Midbrain (tissue), 1 donor: ENCODE measurements at regions not wholly inside any gene's neighbourhood (a gene's known extent, or its start where the extent isn't known, plus 50 kb on each side); places are given as distances from the start of the nearest gene placed in this dataset.
A peak's percentile ranks its signal among the peaks of the same experiment; 100 is the strongest.

ENCODE experiments used
- DNase-seq: peaks from one replicate; lab custom pipeline; 2025; lab: John Stamatoyannopoulos, UW

GRCh38 chr2:217625557-217626169 lies 377.1 kb downstream of the TNS1 start:
- no peak for DNase-seq

- no peak for DNase-seq
Observed at GRCh38 chr2:217623281-217623912, 379.4 kb downstream of the TNS1 start.

GRCh38 chr2:217622205-217623060 lies 380.4 kb downstream of the TNS1 start:
- DNase-seq: peak; percentile 26

GRCh38 chr2:217621391-217621801 lies 381.4 kb downstream of the TNS1 start:
- DNase-seq: no peak

- no peak for DNase-seq
Observed at GRCh38 chr2:217618744-217619143, 384.1 kb downstream of the TNS1 start.

- no peak for DNase-seq
Observed at GRCh38 chr2:217617616-217618022, 385.2 kb downstream of the TNS1 start.

GRCh38 chr2:217616936-217617335 lies 385.9 kb downstream of the TNS1 start:
- DNase-seq: no peak

GRCh38 chr2:217615171-217615570 lies 387.6 kb downstream of the TNS1 start:
- DNase-seq: no peak

- DNase-seq: no peak
Observed at GRCh38 chr2:217614498-217614897, 388.3 kb downstream of the TNS1 start.

GRCh38 chr2:217614096-217614495 lies 388.7 kb downstream of the TNS1 start:
- DNase-seq: no peak

GRCh38 chr2:217612920-217613319 lies 389.9 kb downstream of the TNS1 start:
- DNase-seq: no peak

- no peak for DNase-seq
Observed at GRCh38 chr2:217612211-217612610, 390.6 kb downstream of the TNS1 start.

- DNase-seq: no peak
Observed at GRCh38 chr2:217611626-217612127, 391.1 kb downstream of the TNS1 start.

GRCh38 chr2:217611056-217611455 lies 391.7 kb downstream of the TNS1 start:
- DNase-seq: no peak

GRCh38 chr2:217610401-217610814 lies 392.4 kb downstream of the TNS1 start:
- no peak for DNase-seq

- no peak for DNase-seq
Observed at GRCh38 chr2:217609952-217610351, 392.8 kb downstream of the TNS1 start.

- no peak for DNase-seq
Observed at GRCh38 chr2:217606296-217606695, 396.5 kb downstream of the TNS1 start.

GRCh38 chr2:217604527-217605194 lies 398.1 kb downstream of the TNS1 start:
- no peak for DNase-seq

GRCh38 chr2:217601601-217602000 lies 401.2 kb downstream of the TNS1 start:
- no peak for DNase-seq

- no peak for DNase-seq
Observed at GRCh38 chr2:217599906-217600305, 402.9 kb downstream of the TNS1 start.

GRCh38 chr2:217597681-217598080 lies 405.1 kb downstream of the TNS1 start:
- DNase-seq: no peak

GRCh38 chr2:217597145-217597544 lies 405.6 kb downstream of the TNS1 start:
- no peak for DNase-seq
